ENCODE measurements at regions not wholly inside any gene's neighbourhood (a gene's known extent, or its start where the extent isn't known, plus 50 kb on each side); places are given as distances from the start of the nearest gene placed in this dataset.
A peak's percentile ranks its signal among the peaks of the same experiment; 100 is the strongest.

GRCh38 chr10:43945908-43946307, 297.2 kb upstream of the ZNF32 start:
- no peak for DNase-seq

- peak; percentile 16 for DNase-seq
Measured at GRCh38 chr10:43945094-43945730, 296.5 kb upstream of the ZNF32 start.

- peak; percentile 4 for DNase-seq
Measured at GRCh38 chr10:43944381-43945093, 295.9 kb upstream of the ZNF32 start.

GRCh38 chr10:43943818-43944360, 295.2 kb upstream of the ZNF32 start:
- DNase-seq = peak; percentile 3

- DNase-seq = peak; percentile 8
Measured at GRCh38 chr10:43943119-43943817, 294.6 kb upstream of the ZNF32 start.

- DNase-seq = peak; percentile 23
Measured at GRCh38 chr10:43942096-43942850, 293.6 kb upstream of the ZNF32 start.

- DNase-seq = peak; percentile 6
Measured at GRCh38 chr10:43940898-43941837, 292.5 kb upstream of the ZNF32 start.

GRCh38 chr10:43939939-43940820, 291.5 kb upstream of the ZNF32 start:
- peak; percentile 54 for DNase-seq

- DNase-seq = no peak
Measured at GRCh38 chr10:43939389-43939938, 290.8 kb upstream of the ZNF32 start.

- DNase-seq = no peak
Measured at GRCh38 chr10:43938810-43939209, 290.1 kb upstream of the ZNF32 start.

- DNase-seq = no peak
Measured at GRCh38 chr10:43931308-43931930, 282.7 kb upstream of the ZNF32 start.

GRCh38 chr10:43930777-43931176, 282.1 kb upstream of the ZNF32 start:
- no peak for DNase-seq

- DNase-seq = no peak
Measured at GRCh38 chr10:43930243-43930642, 281.6 kb upstream of the ZNF32 start.

- DNase-seq = no peak
Measured at GRCh38 chr10:43929122-43929521, 280.4 kb upstream of the ZNF32 start.

- DNase-seq = no peak
Measured at GRCh38 chr10:43928425-43928968, 279.8 kb upstream of the ZNF32 start.

- DNase-seq = no peak
Measured at GRCh38 chr10:43926875-43927406, 278.3 kb upstream of the ZNF32 start.

GRCh38 chr10:43926371-43926770, 277.7 kb upstream of the ZNF32 start:
- DNase-seq = no peak

GRCh38 chr10:43925793-43926192, 277.1 kb upstream of the ZNF32 start:
- no peak for DNase-seq

- no peak for DNase-seq
Measured at GRCh38 chr10:43923328-43923727, 274.6 kb upstream of the ZNF32 start.
